ENCODE measurements at regions not wholly inside any gene's neighbourhood (a gene's known extent, or its start where the extent isn't known, plus 50 kb on each side); places are given as distances from the start of the nearest gene placed in this dataset.

DNA sequence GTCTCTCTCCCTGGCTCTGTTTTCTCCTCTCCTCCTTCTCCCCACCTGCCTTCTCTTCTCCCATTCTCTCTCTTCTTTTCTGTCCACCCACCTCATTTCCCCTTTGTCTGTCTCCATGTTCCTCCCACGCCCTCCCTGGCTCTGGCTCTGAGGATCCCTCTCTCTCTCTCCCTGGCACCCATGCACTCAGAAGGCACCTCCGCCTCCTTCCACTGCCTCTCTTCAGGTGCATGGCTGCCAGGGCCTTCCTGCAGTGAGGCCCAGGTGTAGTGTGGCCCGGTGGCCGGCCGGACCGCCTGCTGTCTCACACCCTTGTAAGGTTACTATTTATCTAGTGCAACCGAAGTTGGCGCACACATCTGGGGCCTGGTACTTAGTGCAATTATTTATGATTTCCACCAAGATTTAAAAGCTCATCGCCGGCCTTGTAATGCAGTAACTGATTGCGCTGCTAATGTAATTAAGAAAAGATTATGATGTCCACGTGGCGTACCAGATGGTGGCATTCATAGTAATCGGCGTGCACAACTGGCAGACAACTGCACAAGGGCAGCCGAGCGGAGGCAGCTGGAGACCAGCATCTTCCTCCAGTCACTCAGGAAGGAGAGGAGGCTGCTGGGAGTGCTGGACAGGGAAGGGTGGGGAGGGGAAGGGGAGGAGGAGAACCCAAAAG is 50.4 kb upstream of the MVB12B start:
- FAIRE-seq = no peak
- dilution Hi-C loops (cut with MboI; ENCODE audit: extremely low pct_ligation_motif_present, low sequenced_read_pairs) = no loop called here
- H2AFZ ChIP-seq (ENCODE audit: control insufficient read depth, low read length) = no peak overlapping the region

More for the DNA sequence above, 50.4 kb upstream of the MVB12B start:
- Histone ChIP-seq H3K36me3 (ENCODE audit: control insufficient read depth in 2 of 2, extremely low read depth in 1 of 2, insufficient read depth in 2 of 2, low read length in 2 of 2) (no peaks in the 10 kb centered on the region), H3K27ac (ENCODE audit: control insufficient read depth, insufficient read depth, low read length) (no peak overlapping the region), H3K79me2 (ENCODE audit: control insufficient read depth, insufficient read depth, low read length) (no peaks in the 10 kb centered on the region), H3K4me3 (ENCODE audit: control insufficient read depth in 2 of 3, extremely low read depth in 1 of 3, insufficient read depth in 2 of 3, low read depth in 1 of 3, low read length in 3 of 3) (no peak overlapping the region), H3K4me1 (ENCODE audit: control insufficient read depth, extremely low read depth, insufficient read depth, low read length) (no peaks in the 10 kb centered on the region), H3K9me3 (ENCODE audit: control insufficient read depth, low read depth, low read length) (no peaks in the 10 kb centered on the region), H4K20me1 (ENCODE audit: control insufficient read depth, extremely low read depth, insufficient read depth, low read length) (no peaks in the 10 kb centered on the region), H3K27me3 (ENCODE audit: control insufficient read depth, extremely low read depth, insufficient read depth, low read length) (peaks cover 7% of the 10 kb centered on the region), H3K9ac (ENCODE audit: control insufficient read depth, extremely low read depth, insufficient read depth, low read length) (no peak overlapping the region), H3K4me2 (ENCODE audit: control insufficient read depth, extremely low read depth, insufficient read depth, low read depth, low read length) (no peak overlapping the region), H3K9me1 (ENCODE audit: control insufficient read depth, extremely low read depth, insufficient read depth, low read length) (no peaks in the 10 kb centered on the region)
- TF ChIP-seq, protein P1, sequence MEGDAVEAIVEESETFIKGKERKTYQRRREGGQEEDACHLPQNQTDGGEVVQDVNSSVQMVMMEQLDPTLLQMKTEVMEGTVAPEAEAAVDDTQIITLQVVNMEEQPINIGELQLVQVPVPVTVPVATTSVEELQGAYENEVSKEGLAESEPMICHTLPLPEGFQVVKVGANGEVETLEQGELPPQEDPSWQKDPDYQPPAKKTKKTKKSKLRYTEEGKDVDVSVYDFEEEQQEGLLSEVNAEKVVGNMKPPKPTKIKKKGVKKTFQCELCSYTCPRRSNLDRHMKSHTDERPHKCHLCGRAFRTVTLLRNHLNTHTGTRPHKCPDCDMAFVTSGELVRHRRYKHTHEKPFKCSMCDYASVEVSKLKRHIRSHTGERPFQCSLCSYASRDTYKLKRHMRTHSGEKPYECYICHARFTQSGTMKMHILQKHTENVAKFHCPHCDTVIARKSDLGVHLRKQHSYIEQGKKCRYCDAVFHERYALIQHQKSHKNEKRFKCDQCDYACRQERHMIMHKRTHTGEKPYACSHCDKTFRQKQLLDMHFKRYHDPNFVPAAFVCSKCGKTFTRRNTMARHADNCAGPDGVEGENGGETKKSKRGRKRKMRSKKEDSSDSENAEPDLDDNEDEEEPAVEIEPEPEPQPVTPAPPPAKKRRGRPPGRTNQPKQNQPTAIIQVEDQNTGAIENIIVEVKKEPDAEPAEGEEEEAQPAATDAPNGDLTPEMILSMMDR (optimal IDR thresholded peaks at IDR 0.05 in 1 of 3, IDR thresholded peaks at IDR 0.05 in 1 of 3, conservative IDR thresholded peaks at IDR 0.05 in 1 of 3; ENCODE audit: extremely low read depth in 1 of 3, insufficient read depth in 2 of 3, low read length in 3 of 3) = no peak
- no peak for TF ChIP-seq EZH2 (IDR thresholded peaks at IDR 0.05; ENCODE audit: low read length)
- no peak for DNase-seq (ENCODE audit: low read depth, low spot score)
